T-helper 2 cell treated with Interferon-gamma antibody and Interleukin-4, amounts not matched to agents 5 μg/mL and 100 μg/mL, for 36 hours (primary cell): ENCODE measurements at regions not wholly inside any gene's neighbourhood (a gene's known extent, or its start where the extent isn't known, plus 50 kb on each side); places are given as distances from the start of the nearest gene placed in this dataset.

ENCODE experiments used
- DNase-seq: peaks from one replicate; pipeline ENCODE4 v3.0.0; 2021; ENCODE audit warnings: low spot score
- H3K27ac Mint-ChIP-seq: one replicate; pipeline ENCODE4 v1.8.0; 2021; ENCODE audit warnings: mild to moderate bottlenecking, mixed read lengths
- H3K27me3 Mint-ChIP-seq: one replicate; pipeline ENCODE4 v1.8.0; 2021; ENCODE audit warnings: low read depth, mixed read lengths
- H3K36me3 Mint-ChIP-seq: one replicate; pipeline ENCODE4 v1.8.0; 2021; ENCODE audit warnings: low read depth, mixed read lengths
- H3K4me1 Mint-ChIP-seq: one replicate; pipeline ENCODE4 v1.8.0; 2021; ENCODE audit warnings: low read depth, mixed read lengths
- H3K4me3 Mint-ChIP-seq: one replicate; pipeline ENCODE4 v1.8.0; 2022; ENCODE audit warnings: mild to moderate bottlenecking, moderate library complexity, mixed read lengths
- H3K9me3 Mint-ChIP-seq: one replicate; pipeline ENCODE4 v1.8.0; 2021; ENCODE audit warnings: mixed read lengths

DNA sequence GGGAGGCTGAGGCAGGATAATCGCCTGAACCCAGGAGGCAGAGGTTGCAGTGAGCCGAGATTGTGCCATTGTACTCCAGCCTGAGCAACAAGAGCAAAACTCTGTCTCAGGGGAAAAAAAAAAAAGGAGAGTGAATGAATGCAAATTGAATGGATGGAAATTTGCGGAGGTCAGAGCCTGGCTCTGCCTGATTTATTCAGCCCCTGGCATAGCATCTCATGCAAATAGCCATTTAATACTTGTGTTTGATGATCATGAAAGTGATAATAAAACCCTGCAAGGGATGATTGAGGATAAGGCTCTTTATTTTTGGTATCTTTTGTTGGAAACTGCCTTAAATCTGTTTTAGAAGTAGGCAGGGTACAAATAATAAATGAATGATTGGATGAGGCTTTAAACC lies 133.0 kb upstream of the SEMA6D start:
- Mint-ChIP-seq H3K9me3 (peaks cover 5% of the 10 kb centered on the region), H3K4me1 (no peaks in the 10 kb centered on the region), H3K27ac (no peak overlapping the region), H3K27me3 (no peaks in the 10 kb centered on the region), H3K4me3 (no peak overlapping the region), H3K36me3 (no peaks in the 10 kb centered on the region)
- DNase-seq: no peak

DNA sequence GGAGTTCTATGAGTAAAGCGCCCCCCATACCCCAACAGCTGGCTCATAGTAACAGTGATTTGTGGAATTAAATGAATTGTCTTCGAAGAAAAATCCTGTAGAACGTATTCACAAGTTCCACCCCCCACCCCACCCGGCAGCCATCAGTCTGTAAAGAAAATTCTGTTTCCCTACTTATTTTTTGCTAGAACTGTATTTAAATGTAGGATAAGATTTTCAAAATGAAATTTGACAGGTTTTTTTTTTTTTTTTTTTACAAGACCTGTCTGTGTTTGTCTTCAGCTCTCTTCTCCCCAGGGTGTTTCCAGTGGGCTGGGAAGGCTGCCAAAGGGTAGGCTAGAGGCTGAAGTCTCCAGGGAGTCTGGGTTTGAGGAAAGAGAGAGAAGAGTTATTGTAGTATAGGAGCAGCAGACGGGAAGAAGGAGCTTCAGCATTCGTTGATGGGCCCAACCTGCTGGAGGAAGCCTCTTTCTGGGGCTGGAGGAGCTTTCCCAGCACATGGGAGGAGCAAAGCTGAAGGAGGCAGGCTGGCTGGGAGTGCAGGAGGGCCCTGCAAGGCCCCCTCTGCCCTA lies 130.6 kb upstream of the SEMA6D start:
- H3K36me3 Mint-ChIP-seq: no peaks in the 10 kb centered on the region
- H3K4me3 Mint-ChIP-seq: no peak overlapping the region
- DNase-seq: no peak
- no peaks in the 10 kb centered on the region for H3K27me3 Mint-ChIP-seq
- H3K27ac Mint-ChIP-seq: no peak overlapping the region
- H3K9me3 Mint-ChIP-seq: no peaks in the 10 kb centered on the region
- H3K4me1 Mint-ChIP-seq: no peaks in the 10 kb centered on the region

DNA sequence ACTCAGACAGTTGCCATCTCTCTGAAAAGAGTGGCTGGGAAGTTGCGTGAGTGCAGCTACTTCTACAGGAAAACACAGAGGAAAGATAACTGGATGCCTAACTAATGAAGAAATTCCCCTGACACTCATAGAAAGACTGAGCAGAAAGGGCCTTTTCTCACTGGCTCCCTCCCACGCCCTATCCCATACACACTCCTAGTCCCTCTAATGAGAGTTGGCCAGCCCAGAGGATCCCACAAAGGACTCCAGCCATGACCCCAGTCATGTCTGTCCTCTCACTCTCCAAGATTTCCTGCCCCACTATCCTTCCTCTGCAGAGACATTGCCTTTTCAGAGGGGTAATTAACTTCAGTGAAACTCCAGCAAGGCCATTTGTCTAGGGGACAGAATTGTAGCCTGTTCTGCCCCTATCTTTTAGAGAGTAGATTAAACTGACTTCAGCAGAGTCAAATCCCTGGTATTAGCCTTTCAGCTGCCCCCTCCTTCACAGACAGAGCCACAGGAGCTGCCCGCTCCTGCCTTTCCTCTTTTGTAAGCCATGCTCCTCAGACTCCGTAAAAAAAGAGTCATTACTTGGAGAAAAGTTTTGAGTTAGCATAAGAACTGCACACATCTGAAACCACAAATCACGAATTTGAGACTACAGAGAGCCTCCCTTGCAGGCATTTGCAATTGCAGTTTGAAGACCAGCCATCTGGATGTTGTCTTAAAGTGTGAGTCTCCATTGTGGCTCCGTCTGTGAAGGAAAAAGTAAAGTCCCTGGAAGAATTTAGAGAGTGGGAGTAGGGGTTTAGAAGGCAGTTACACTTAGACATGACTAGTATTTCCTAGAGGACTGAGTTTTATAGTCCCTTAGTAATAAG lies 129.1 kb upstream of the SEMA6D start:
- H3K9me3 Mint-ChIP-seq: no peaks in the 10 kb centered on the region
- no peaks in the 10 kb centered on the region for H3K4me1 Mint-ChIP-seq

GRCh38 chr15:47588958-47589357 lies 128.3 kb upstream of the SEMA6D start:
- Mint-ChIP-seq H3K27me3 (no peaks in the 10 kb centered on the region), H3K9me3 (no peaks in the 10 kb centered on the region), H3K4me1 (no peaks in the 10 kb centered on the region), H3K27ac (no peak overlapping the region), H3K4me3 (no peak overlapping the region), H3K36me3 (no peaks in the 10 kb centered on the region)
- DNase-seq: no peak

More for the DNA sequence above, 129.1 kb upstream of the SEMA6D start:
- H3K27me3 Mint-ChIP-seq: no peaks in the 10 kb centered on the region
- no peak overlapping the region for H3K4me3 Mint-ChIP-seq
- DNase-seq: no peak
- H3K36me3 Mint-ChIP-seq: no peaks in the 10 kb centered on the region
- no peak overlapping the region for H3K27ac Mint-ChIP-seq

DNA sequence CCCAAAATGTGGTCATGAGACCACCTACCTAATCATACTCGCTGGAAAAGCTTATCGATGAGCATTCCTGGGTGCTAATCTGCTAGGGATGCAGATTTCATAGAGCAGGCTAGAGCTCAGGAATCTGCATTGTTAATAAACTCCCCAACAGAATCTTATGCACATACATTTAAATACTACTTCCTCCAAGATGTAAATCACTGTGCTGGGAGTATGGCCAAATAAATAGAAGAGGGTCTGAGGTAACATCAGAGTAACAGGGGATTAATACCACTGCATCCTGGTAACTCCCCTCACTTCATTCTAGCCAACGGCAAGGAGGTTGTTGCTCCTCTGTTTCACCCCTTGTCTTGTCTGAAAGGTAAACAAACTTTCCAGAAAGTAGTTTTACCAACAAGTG lies 118.3 kb upstream of the SEMA6D start:
- Mint-ChIP-seq H3K27me3 (no peaks in the 10 kb centered on the region), H3K4me1 (no peaks in the 10 kb centered on the region), H3K4me3 (no peak overlapping the region), H3K36me3 (no peaks in the 10 kb centered on the region), H3K27ac (no peak overlapping the region), H3K9me3 (peaks cover 8% of the 10 kb centered on the region)
- no peak for DNase-seq

- peaks cover 8% of the 10 kb centered on the region for H3K9me3 Mint-ChIP-seq
- DNase-seq: no peak
- H3K4me1 Mint-ChIP-seq: no peaks in the 10 kb centered on the region
- H3K27me3 Mint-ChIP-seq: no peaks in the 10 kb centered on the region
- H3K36me3 Mint-ChIP-seq: no peaks in the 10 kb centered on the region
- no peak overlapping the region for H3K4me3 Mint-ChIP-seq
- no peak overlapping the region for H3K27ac Mint-ChIP-seq
Observed at GRCh38 chr15:47599806-47600205, 117.5 kb upstream of the SEMA6D start.

- no peaks in the 10 kb centered on the region for H3K27me3 Mint-ChIP-seq
- H3K4me3 Mint-ChIP-seq: no peak overlapping the region
- no peak for DNase-seq
- no peaks in the 10 kb centered on the region for H3K9me3 Mint-ChIP-seq
- no peaks in the 10 kb centered on the region for H3K4me1 Mint-ChIP-seq
- no peak overlapping the region for H3K27ac Mint-ChIP-seq
- no peaks in the 10 kb centered on the region for H3K36me3 Mint-ChIP-seq
Observed at GRCh38 chr15:47602121-47602520, 115.2 kb upstream of the SEMA6D start.

- Mint-ChIP-seq H3K4me3 (no peak overlapping the region), H3K27me3 (no peaks in the 10 kb centered on the region), H3K9me3 (no peaks in the 10 kb centered on the region), H3K27ac (no peak overlapping the region), H3K36me3 (no peaks in the 10 kb centered on the region), H3K4me1 (no peaks in the 10 kb centered on the region)
- no peak for DNase-seq
Observed at GRCh38 chr15:47603026-47603425, 114.3 kb upstream of the SEMA6D start.

- Mint-ChIP-seq H3K27ac (no peak overlapping the region), H3K9me3 (no peaks in the 10 kb centered on the region), H3K27me3 (no peaks in the 10 kb centered on the region)
Observed at GRCh38 chr15:47607695-47608094, 109.6 kb upstream of the SEMA6D start.

DNA sequence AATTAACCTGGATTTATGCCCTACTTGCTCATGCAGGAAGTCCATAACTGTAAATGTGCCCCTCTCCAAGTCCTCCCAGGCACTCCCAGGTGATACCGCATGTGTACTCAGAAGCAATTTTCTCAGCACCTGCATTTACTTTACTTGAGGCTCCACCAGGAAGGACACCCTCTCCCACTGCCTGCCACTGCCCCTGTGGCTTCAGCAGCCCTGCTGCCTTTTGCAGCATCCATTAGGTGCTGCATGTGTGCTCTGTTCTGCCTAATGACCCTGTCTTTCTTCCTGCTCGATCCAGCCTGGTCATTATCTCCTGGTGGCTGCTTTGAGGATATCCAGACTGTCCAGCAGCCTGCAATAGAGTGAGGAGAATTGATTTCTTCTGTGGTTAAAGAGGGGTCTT lies 107.6 kb upstream of the SEMA6D start:
- Mint-ChIP-seq H3K9me3 (no peaks in the 10 kb centered on the region), H3K4me1 (no peaks in the 10 kb centered on the region), H3K4me3 (no peak overlapping the region), H3K27ac (no peak overlapping the region), H3K36me3 (no peaks in the 10 kb centered on the region), H3K27me3 (no peaks in the 10 kb centered on the region)
- DNase-seq: no peak

More at GRCh38 chr15:47607695-47608094, 109.6 kb upstream of the SEMA6D start:
- Mint-ChIP-seq H3K36me3 (no peaks in the 10 kb centered on the region), H3K4me3 (no peak overlapping the region), H3K4me1 (no peaks in the 10 kb centered on the region)
- no peak for DNase-seq

DNA sequence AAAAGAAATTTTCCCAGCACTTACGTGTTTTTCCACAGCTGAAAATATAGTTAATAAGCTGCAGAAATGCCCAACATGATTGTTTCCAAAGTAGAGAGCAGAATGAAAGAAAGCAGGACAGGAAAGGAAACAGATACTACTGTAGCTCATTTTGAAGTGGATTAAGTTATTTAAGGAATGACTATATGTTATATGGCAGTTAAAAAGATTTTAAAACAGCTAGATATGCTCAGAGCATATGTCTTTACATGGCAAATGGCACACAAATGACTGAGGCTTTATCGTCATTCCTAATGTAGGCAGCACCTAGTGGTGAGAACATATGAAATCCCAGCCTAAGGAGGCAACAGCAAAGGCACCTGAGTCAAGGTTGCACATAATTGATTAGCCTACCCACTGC lies 106.6 kb upstream of the SEMA6D start:
- Mint-ChIP-seq H3K27ac (no peak overlapping the region), H3K4me1 (no peaks in the 10 kb centered on the region), H3K4me3 (no peak overlapping the region), H3K27me3 (no peaks in the 10 kb centered on the region), H3K36me3 (no peaks in the 10 kb centered on the region), H3K9me3 (no peaks in the 10 kb centered on the region)
- no peak for DNase-seq

- Mint-ChIP-seq H3K27ac (no peak overlapping the region), H3K4me1 (no peaks in the 10 kb centered on the region), H3K36me3 (no peaks in the 10 kb centered on the region), H3K9me3 (no peaks in the 10 kb centered on the region), H3K27me3 (no peaks in the 10 kb centered on the region), H3K4me3 (no peak overlapping the region)
- DNase-seq: no peak
Observed at GRCh38 chr15:47614360-47615011, 102.8 kb upstream of the SEMA6D start.

- no peaks in the 10 kb centered on the region for H3K9me3 Mint-ChIP-seq
- no peaks in the 10 kb centered on the region for H3K36me3 Mint-ChIP-seq
- DNase-seq: no peak
- no peak overlapping the region for H3K27ac Mint-ChIP-seq
- H3K4me3 Mint-ChIP-seq: no peak overlapping the region
- H3K4me1 Mint-ChIP-seq: no peaks in the 10 kb centered on the region
- H3K27me3 Mint-ChIP-seq: no peaks in the 10 kb centered on the region
Observed at GRCh38 chr15:47616876-47617275, 100.4 kb upstream of the SEMA6D start.

GRCh38 chr15:47618241-47618640 lies 99.1 kb upstream of the SEMA6D start:
- Mint-ChIP-seq H3K27me3 (no peaks in the 10 kb centered on the region), H3K4me3 (no peak overlapping the region), H3K27ac (no peak overlapping the region), H3K36me3 (no peaks in the 10 kb centered on the region), H3K4me1 (no peaks in the 10 kb centered on the region), H3K9me3 (no peaks in the 10 kb centered on the region)
- no peak for DNase-seq
